AG09319 (cell line): ENCODE measurements at regions not wholly inside any gene's neighbourhood (a gene's known extent, or its start where the extent isn't known, plus 50 kb on each side); places are given as distances from the start of the nearest gene placed in this dataset.

ENCODE experiments used
- DNase-seq: peaks from one replicate; pipeline ENCODE4 v3.0.0-alpha.2; 2010; ENCODE audit warnings: low read depth; ENCODE audit errors: extremely low read depth
- CTCF ChIP-seq: IDR thresholded peaks from 2 replicates; pipeline ENCODE4 v1.5.1; 2011; ENCODE audit warnings: low read depth, mild to moderate bottlenecking, inconsistent platforms, low read length, moderate library complexity

DNA sequence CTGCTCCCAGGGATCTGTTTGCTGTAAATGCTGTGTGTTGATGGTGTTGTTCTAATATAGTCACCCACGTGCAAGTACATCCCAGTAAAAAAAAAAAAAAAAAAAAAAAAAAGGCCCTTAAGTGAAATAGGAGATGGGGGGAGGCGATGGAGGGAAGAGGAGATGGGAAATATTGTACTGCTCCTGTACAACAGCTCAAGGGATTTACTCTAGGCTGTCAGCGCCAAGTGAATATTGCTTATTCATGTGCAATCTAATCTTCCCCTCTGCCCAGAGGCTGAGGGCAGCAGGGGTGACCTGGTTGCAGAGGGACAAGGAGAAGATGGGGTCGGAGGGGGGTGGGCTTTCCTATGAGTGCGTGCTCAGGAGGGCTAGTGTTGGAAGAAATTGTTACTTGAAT, 206.2 kb upstream of the CADM1 start:
- TF ChIP-seq CTCF = no peak
- DNase-seq = no peak

GRCh38 chr11:115709297-115709696, 205.1 kb upstream of the CADM1 start:
- no peak for TF ChIP-seq CTCF
- DNase-seq = no peak

DNA sequence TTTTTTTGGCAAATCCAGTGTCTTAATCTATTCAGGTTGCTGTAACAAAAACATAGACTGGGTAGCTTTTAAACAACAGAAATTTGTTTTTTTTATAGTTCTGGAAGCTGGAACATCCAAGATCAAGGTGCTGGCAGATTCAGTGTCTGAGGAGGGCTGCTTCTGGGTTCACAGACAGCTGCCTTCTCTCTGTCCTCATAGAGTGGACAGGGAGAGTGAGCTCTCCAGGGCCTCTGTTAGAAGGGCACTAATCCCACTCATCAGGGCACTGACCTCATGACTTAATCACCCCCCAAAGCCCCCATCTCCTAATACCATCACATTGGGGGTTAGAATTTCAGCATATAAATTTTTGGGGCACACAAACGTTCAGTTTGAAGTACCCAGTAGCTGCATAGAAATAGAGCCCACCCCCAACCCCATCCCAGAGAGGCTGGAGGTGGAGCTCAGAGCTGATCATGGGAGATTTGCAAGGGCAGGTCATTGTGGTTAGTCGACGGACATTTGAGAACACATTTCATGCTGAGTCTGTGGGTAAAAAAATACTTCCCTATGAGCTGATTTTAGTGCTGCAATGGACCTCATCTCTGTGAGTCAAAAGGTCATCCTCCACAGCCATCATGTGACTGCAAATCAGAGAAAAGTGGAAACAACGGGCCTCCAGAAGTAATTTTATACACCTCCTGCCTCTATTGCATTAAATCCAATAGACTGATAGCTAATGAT, 203.1 kb upstream of the CADM1 start:
- no peak for DNase-seq
- no peak for TF ChIP-seq CTCF

DNA sequence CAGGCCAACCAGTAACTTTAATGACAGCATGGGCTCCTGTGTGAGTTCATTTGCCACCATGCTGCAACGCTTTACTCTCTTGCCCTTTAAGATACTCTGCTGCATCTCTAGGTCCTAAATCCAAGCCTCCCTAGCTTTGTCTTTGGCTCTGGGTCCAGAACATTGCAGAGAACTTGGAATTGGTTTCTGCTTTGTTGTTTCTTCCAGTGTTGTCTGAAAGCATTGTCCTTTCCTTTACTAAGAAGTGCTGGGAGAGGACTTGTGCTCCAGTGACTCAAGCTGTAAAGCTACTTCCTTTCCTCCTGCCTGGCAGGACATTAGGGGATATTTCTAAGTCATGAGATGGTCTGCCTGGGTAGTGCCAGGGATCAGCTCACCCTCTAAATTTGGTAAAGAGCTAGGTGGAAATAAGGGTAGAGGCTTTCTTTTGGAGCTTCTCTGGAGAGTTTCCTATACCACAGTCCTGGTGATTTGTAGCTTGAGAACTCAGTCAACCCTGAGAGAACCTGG, 202.5 kb upstream of the CADM1 start:
- no peak for DNase-seq
- no peak for TF ChIP-seq CTCF

GRCh38 chr11:115705200-115705599, 201.0 kb upstream of the CADM1 start:
- TF ChIP-seq CTCF = no peak
- no peak for DNase-seq

DNA sequence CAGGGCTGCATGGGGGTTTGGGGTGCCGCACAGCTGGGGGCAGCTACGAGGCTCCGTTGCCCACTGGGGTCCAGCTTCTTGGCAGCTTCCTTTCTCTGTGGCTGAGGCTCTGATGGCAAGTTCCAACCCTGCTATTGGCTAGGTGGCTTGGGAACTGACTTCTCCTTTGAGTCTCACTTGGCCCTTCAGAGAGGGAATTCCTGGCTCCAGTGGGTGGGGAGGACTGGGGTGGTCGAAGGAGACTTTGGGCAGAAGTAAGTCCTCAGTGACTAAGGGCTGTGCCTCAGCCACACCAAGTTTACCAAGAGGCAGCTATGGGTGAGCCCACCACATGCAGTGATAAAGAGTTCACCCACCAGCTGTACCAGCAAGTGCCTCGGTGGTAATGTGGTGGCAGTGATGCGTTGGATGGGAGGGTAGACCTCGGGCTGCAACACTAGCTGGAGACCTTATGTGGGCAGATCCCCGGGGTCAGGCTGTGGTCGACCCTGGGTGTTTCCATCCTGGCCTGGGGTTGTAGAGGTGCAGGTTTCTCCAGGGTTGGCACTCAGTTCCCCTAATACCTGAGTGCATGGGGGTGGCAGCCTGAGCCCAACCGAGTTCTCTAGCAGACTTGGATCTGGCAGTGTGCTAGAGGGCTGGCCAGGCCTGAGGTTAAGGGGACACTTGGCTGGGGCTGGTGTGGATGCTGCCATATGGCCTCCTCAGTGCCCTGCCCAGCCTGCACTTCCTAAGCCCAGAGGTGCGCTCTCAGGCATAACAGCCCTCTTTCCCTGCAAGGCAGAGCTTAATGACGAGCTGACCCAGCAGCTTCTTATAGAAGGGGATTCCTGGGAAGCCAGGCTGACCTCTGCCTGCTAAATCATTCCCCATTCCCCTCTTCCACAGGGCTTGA, 197.0 kb upstream of the CADM1 start:
- TF ChIP-seq CTCF = no peak
- no peak for DNase-seq

DNA sequence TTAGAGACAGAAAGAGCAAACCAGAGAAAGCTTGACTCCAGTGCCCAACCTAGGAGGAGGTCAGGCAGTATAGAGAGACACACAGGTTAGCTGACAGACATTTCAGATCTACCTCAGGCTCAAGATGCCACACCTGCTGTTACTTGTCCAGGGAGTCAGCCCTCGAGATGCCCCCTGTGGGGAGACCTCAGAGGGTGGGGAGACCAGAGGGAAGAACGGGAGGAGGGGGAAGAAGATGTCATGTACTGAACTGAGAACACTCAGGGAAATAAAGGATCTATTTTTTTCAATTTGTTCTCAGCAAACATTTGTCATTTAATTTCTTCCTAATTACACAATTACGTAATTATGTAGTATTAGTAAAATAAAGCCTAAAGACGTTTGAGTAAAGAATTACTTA, 196.3 kb upstream of the CADM1 start:
- no peak for TF ChIP-seq CTCF
- no peak for DNase-seq
